H1 (cell line): ENCODE measurements at regions not wholly inside any gene's neighbourhood (a gene's known extent, or its start where the extent isn't known, plus 50 kb on each side); places are given as distances from the start of the nearest gene placed in this dataset.

Experiments
- HDAC2 ChIP-seq, 2 experiments: fragments of 300-600 bp in 1 of 2; sonication (generic) in 1 of 2; IDR thresholded peaks; 2 replicates each; pipeline ENCODE4 v1.6.1; 2011 to 2012; ENCODE audit warnings: low read depth in 2 of 2, low read length in 2 of 2, mild to moderate bottlenecking in 2 of 2, moderate library complexity in 2 of 2, borderline replicate concordance in 1 of 2, inconsistent platforms in 1 of 2

DNA sequence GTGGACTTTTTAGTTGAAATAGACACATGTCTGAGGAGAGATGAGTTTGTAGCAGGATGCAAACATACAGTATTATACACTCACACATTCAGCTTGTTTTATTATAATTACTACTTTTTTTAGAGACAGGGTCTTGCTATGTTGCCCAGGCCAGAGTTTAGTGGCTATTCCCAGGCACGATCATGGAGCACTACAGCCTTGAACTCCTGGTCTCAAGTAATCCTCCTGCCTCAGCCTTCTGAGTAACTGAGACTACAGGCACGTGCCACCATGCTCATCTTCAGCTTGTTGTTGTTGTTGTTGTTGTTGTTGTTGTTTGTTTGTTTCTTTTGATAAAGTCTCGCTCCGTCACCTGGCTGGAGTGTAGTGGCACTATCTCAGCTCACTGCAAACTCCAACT is 94.7 kb upstream of the ACSL4 start (continued):
- TF ChIP-seq HDAC2 (IDR thresholded peaks at IDR 0.05; ENCODE audit: borderline replicate concordance in 1 of 2, low read depth in 2 of 2, low read length in 2 of 2) = no peak
